Thyroid gland (tissue), 4 donors: ENCODE measurements at regions not wholly inside any gene's neighbourhood (a gene's known extent, or its start where the extent isn't known, plus 50 kb on each side); places are given as distances from the start of the nearest gene placed in this dataset.

ENCODE experiments used
- CTCF ChIP-seq, 6 experiments: fragments of 200-600 bp in 3 of 6; fragments of 450-650 bp in 3 of 6; sonication (generic) in 3 of 6; IDR thresholded peaks; one replicate each; pipeline ENCODE4 v1.5.1; 2016 to 2019; ENCODE audit warnings: antibody characterized with exemption in 6 of 6, mild to moderate bottlenecking in 2 of 6, inconsistent platforms in 1 of 6, moderate library complexity in 1 of 6
- POLR2A ChIP-seq, 2 donors: fragments of 450-650 bp; IDR thresholded peaks; one replicate each; pipeline ENCODE4 v1.6.1; 2017; ENCODE audit warnings: antibody characterized with exemption in 2 of 2, mild to moderate bottlenecking in 2 of 2, moderate library complexity in 1 of 2

- TF ChIP-seq POLR2A (IDR thresholded peaks at IDR 0.05) (no peak), CTCF (IDR thresholded peaks at IDR 0.05) (no peak)
Observed at GRCh38 chr5:109571785-109572184, 117.9 kb upstream of the MAN2A1 start.
